ENCODE measurements at regions not wholly inside any gene's neighbourhood (a gene's known extent, or its start where the extent isn't known, plus 50 kb on each side); places are given as distances from the start of the nearest gene placed in this dataset.

DNA sequence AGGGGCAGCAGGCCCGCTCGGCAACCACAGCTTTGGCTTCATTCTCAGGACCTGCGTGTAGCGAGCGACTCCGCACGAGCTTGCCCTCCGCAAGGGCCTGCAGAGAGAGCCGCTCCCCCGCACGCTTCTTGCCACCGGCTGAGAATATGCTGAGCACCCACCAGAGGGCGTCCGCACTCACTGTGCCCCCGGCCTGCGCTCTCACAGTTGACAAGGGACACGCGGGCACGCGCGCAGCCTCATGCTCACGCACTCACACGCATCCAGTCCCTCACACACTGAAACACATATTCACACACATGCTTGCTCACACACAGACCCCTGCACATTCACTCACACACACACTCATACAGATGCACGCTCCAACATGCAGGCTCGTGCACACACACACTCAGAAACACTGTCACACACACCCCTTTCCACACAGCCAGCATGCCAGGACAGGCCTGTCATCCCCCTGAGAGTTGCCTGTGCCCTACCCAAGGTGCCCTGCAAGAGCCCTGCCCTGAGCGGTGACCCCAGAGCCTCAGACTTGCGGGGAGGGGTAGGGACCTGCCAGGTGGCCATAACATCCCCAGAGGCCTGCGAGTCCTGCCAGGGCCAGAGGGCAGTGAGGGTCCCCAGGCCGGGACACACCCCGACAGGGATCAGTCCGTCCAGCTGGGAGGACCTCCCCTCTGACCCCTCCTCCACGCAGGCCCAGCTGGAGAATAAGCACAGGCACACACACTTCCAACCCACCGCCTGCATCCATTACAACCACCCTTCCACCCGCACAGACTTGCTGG, 174.1 kb downstream of the BMP7 start (continued):
- TF ChIP-seq, protein P1, sequence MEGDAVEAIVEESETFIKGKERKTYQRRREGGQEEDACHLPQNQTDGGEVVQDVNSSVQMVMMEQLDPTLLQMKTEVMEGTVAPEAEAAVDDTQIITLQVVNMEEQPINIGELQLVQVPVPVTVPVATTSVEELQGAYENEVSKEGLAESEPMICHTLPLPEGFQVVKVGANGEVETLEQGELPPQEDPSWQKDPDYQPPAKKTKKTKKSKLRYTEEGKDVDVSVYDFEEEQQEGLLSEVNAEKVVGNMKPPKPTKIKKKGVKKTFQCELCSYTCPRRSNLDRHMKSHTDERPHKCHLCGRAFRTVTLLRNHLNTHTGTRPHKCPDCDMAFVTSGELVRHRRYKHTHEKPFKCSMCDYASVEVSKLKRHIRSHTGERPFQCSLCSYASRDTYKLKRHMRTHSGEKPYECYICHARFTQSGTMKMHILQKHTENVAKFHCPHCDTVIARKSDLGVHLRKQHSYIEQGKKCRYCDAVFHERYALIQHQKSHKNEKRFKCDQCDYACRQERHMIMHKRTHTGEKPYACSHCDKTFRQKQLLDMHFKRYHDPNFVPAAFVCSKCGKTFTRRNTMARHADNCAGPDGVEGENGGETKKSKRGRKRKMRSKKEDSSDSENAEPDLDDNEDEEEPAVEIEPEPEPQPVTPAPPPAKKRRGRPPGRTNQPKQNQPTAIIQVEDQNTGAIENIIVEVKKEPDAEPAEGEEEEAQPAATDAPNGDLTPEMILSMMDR (IDR thresholded peaks at IDR 0.05 in 2 of 3, conservative IDR thresholded peaks at IDR 0.05 in 1 of 3; ENCODE audit: borderline replicate concordance in 1 of 3, insufficient read depth in 1 of 3, low read depth in 2 of 3, low read length in 2 of 3), result peak; percentile 78 to 86 (median 85)
- TF ChIP-seq EGR1 (IDR thresholded peaks at IDR 0.05; ENCODE audit: low read depth) (no peak), CBX3 (IDR thresholded peaks at IDR 0.05; ENCODE audit: low read depth) (no peak), POLR2A (IDR thresholded peaks at IDR 0.05; ENCODE audit: borderline replicate concordance, extremely low read depth, insufficient read depth, insufficient read length) (no peak), SRF (IDR thresholded peaks at IDR 0.05; ENCODE audit: low read depth) (no peak), CEBPB (IDR thresholded peaks at IDR 0.05; ENCODE audit: low read depth) (no peak), POLR2AphosphoS5 (IDR thresholded peaks at IDR 0.05; ENCODE audit: low read depth, low read length) (no peak)
- TF ChIP-seq, protein P2, sequence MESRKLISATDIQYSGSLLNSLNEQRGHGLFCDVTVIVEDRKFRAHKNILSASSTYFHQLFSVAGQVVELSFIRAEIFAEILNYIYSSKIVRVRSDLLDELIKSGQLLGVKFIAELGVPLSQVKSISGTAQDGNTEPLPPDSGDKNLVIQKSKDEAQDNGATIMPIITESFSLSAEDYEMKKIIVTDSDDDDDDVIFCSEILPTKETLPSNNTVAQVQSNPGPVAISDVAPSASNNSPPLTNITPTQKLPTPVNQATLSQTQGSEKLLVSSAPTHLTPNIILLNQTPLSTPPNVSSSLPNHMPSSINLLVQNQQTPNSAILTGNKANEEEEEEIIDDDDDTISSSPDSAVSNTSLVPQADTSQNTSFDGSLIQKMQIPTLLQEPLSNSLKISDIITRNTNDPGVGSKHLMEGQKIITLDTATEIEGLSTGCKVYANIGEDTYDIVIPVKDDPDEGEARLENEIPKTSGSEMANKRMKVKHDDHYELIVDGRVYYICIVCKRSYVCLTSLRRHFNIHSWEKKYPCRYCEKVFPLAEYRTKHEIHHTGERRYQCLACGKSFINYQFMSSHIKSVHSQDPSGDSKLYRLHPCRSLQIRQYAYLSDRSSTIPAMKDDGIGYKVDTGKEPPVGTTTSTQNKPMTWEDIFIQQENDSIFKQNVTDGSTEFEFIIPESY (IDR thresholded peaks at IDR 0.05; ENCODE audit: extremely low read depth, insufficient replicate concordance, low read length), result no peak
- TF ChIP-seq, protein P3, sequence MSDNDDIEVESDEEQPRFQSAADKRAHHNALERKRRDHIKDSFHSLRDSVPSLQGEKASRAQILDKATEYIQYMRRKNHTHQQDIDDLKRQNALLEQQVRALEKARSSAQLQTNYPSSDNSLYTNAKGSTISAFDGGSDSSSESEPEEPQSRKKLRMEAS (IDR thresholded peaks at IDR 0.05), result peak; percentile 80
